Gastroesophageal sphincter (tissue), 4 donors: ENCODE measurements at regions not wholly inside any gene's neighbourhood (a gene's known extent, or its start where the extent isn't known, plus 50 kb on each side); places are given as distances from the start of the nearest gene placed in this dataset.
"Not testable (repeated sequence)": the region's sequence is repeated elsewhere in the genome, so short reads cannot be mapped to it uniquely, and the experiment has no call there.

ENCODE experiments used
- ATAC-seq: fragments of 150-250 bp; one replicate; pipeline ENCODE4 v1.9.1; 2016; ENCODE audit warnings: mild to moderate bottlenecking, moderate library complexity
- H3K27ac ChIP-seq, 4 donors: fragments of 200-600 bp; sonication (generic) in 3 of 4; 1 replicate in 3 of 4; 2 replicates in 1 of 4; pipeline ENCODE4 v1.5.1; 2016 to 2019
- H3K27me3 ChIP-seq: fragments of 200-600 bp; sonication (generic); one replicate; pipeline ENCODE4 v1.5.1; 2019
- H3K36me3 ChIP-seq, 2 donors: fragments of 200-600 bp; sonication (generic); one replicate each; pipeline ENCODE4 v1.5.1; 2019; ENCODE audit warnings: control low read depth in 1 of 2
- H3K4me1 ChIP-seq, 3 donors: fragments of 200-600 bp; sonication (generic); 1 replicate in 2 of 3; 2 replicates in 1 of 3; pipeline ENCODE4 v1.5.1; 2016 to 2019; ENCODE audit warnings: control low read depth in 2 of 3
- H3K4me3 ChIP-seq, 2 donors: fragments of 200-600 bp; sonication (generic); one replicate each; pipeline ENCODE4 v1.5.1; 2019; ENCODE audit warnings: mild to moderate bottlenecking in 1 of 2, moderate library complexity in 1 of 2
- H3K9me3 ChIP-seq, 3 donors: fragments of 200-600 bp; sonication (generic); one replicate each; pipeline ENCODE4 v1.5.1; 2017 to 2019; ENCODE audit warnings: control low read depth in 2 of 3
- CTCF ChIP-seq, 4 experiments: fragments of 200-600 bp in 2 of 4; fragments of 450-650 bp in 2 of 4; sonication (generic) in 1 of 4; IDR thresholded peaks; one replicate each; pipeline ENCODE4 v1.5.1; 2017 to 2019; ENCODE audit warnings: antibody characterized with exemption in 4 of 4, mild to moderate bottlenecking in 2 of 4, moderate library complexity in 2 of 4
- EP300 ChIP-seq: sonication (generic); formaldehyde crosslinking; IDR thresholded peaks from one replicate; pipeline ENCODE4 v1.6.1; 2017; ENCODE audit warnings: antibody characterized with exemption, mild to moderate bottlenecking
- POLR2A ChIP-seq, 2 donors: fragments of 450-650 bp; IDR thresholded peaks; one replicate each; pipeline ENCODE4 v1.6.1; 2017; ENCODE audit warnings: antibody characterized with exemption in 2 of 2, mild to moderate bottlenecking in 2 of 2, moderate library complexity in 1 of 2
- POLR2AphosphoS5 ChIP-seq: sonication (generic); formaldehyde crosslinking; IDR thresholded peaks from one replicate; pipeline ENCODE4 v1.6.1; 2017; ENCODE audit warnings: antibody characterized with exemption
- WGBS, 2 donors: methylation state at CpG; one replicate each; pipeline ENCODE4 v1.1.5; 2018; ENCODE audit warnings: low coverage in 1 of 2; 5-methylcytosine and 5-hydroxymethylcytosine counted together

DNA sequence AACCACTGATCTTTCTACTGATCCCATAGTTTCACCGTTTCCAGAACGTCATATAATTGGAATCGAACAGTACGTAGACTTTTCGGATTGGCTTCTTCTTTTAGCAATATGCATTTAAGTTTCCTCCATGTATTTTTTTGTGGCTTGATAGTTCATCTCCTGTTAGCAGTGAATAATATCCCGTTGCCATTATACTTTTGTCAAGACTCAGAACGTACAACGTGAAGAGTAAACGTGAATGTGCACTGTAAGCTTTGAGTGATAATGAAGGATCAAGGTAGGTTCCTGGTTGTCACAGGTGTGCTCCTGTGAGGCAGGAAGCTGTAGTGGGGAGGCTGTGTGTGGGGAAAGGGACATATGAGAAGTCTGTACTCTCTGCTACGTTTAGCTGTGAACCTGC lies 1463.7 kb downstream of the FOXD4L5 start:
- not testable (repeated sequence) for H3K4me1 ChIP-seq, ATAC-seq, H3K4me3 ChIP-seq, H3K36me3 ChIP-seq, H3K27ac ChIP-seq
- WGBS, 2 donors: 56 to 58% methylated on average over 10 of the region's 10 CpGs
- H3K9me3 ChIP-seq: peaks cover 0 to 25% (median 0%) of the 10 kb centered on the region in 3 donors
- H3K27me3 ChIP-seq: peaks cover 28% of the 10 kb centered on the region

DNA sequence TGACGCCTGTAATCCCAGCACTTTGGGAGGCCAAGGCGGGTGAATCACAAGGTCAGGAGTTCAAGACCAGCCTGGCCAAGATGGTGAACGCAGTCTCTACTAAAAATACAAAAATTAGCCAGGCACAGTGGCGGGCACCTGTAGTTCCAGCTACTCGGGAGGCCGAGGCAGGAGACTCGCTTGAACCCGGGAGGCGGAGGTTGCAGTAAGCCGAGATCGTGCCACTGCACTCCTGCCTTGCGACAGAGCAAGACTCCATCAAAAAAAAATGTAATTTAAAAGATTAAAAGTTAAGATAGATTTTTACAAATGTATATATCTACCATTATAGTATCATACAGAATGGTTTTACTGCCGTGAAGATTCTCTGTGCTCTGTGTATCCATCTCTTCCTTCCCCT lies 1464.1 kb downstream of the FOXD4L5 start:
- not testable (repeated sequence) for H3K4me3 ChIP-seq, H3K27ac ChIP-seq

GRCh38 chr9:63820383-63820782 lies 1464.6 kb downstream of the FOXD4L5 start:
- not testable (repeated sequence) for H3K4me1 ChIP-seq, ATAC-seq, H3K27ac ChIP-seq, H3K36me3 ChIP-seq, H3K4me3 ChIP-seq
- 89 to 91% methylated on average over 3 of the region's 3 CpGs for WGBS, 2 donors
- Histone ChIP-seq H3K9me3 (peaks cover 0 to 27% (median 0%) of the 10 kb centered on the region in 3 donors), H3K27me3 (peaks cover 35% of the 10 kb centered on the region)

More for the DNA sequence above, 1464.1 kb downstream of the FOXD4L5 start:
- not testable (repeated sequence) for ATAC-seq, H3K4me1 ChIP-seq, H3K36me3 ChIP-seq
- peaks cover 0 to 25% (median 0%) of the 10 kb centered on the region in 3 donors for H3K9me3 ChIP-seq
- 59 to 75% methylated on average over 11 to 12 of the region's 13 CpGs for WGBS, 2 donors
- H3K27me3 ChIP-seq: peaks cover 30% of the 10 kb centered on the region

DNA sequence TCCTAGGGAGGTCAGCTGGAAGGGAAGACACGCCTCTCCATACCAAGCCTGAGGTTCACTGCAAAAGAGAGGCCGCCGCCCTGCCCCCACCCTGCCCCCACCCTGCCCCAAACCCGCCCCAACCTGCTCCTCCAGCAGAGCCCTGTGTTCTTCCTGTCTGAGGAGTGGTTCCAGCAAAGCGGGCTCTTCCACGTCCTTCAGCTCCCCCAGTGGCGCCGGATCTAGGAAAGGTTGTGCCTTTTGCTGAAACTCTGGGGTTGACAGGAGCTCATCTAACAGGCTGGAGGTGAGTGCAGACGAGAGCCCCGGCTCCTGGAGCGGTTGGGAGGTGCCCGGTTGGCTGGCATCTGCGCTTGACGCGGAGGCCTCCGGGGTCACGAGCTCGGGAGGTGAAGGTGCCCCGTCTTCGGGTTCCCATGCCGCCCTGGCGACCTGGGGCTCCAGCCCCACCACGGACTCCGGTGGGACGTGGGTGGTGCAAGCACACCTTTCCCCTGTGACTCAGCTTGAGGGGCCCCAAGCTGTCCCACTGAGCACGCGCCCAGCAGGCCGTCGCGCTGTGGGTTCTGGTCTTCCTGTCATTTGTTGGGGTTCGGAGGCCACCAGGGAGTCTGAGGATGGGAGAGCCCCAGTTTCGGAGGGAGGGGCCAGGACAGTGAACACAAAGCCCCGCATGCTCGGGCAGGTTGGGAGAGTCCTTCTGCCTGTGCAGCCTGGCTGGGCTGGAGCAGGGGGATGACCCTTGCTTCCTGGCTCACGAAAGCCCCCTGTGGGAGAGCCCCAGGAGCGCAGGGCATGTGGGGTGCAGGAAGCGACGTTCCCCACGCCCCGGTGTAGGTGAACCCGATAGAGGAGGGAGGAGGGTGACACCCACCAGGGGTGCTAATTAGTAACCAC lies 1467.1 kb downstream of the FOXD4L5 start:
- Histone ChIP-seq H3K36me3 (no peaks in the 10 kb centered on the region), H3K4me1 (peaks cover 0 to 9% (median 0%) of the 10 kb centered on the region in 3 donors), H3K9me3 (peaks cover 0 to 44% (median 0%) of the 10 kb centered on the region in 3 donors), H3K27me3 (peaks cover 58% of the 10 kb centered on the region), H3K4me3 (peak overlapping the region in 1 of 2 donors; percentile 37), H3K27ac (no peak overlapping the region)
- no peak for TF ChIP-seq POLR2AphosphoS5
- TF ChIP-seq EP300: no peak
- TF ChIP-seq CTCF (IDR thresholded peaks at IDR 0.05): no peak
- TF ChIP-seq POLR2A (IDR thresholded peaks at IDR 0.05): no peak
- peak; percentile 61 for ATAC-seq
- WGBS, 2 donors: 32 to 45% methylated on average over 29 of the region's 41 CpGs

GRCh38 chr9:63816751-63817621 lies 1468.0 kb downstream of the FOXD4L5 start:
- WGBS, 2 donors: 11 to 20% methylated on average over 33 to 36 of the region's 36 CpGs
- H3K36me3 ChIP-seq: no peaks in the 10 kb centered on the region
- peak overlapping the region in 1 of 2 donors; percentile 20 for H3K4me3 ChIP-seq
- peaks cover 60% of the 10 kb centered on the region for H3K27me3 ChIP-seq
- H3K4me1 ChIP-seq: peaks cover 0 to 9% (median 0%) of the 10 kb centered on the region in 3 donors
- ATAC-seq: peak; percentile 73
- no peak for TF ChIP-seq POLR2A (IDR thresholded peaks at IDR 0.05)
- TF ChIP-seq CTCF (IDR thresholded peaks at IDR 0.05): no peak
- TF ChIP-seq POLR2AphosphoS5: no peak
- TF ChIP-seq EP300: no peak
- H3K9me3 ChIP-seq: peaks cover 0 to 50% (median 0%) of the 10 kb centered on the region in 3 donors
- no peak overlapping the region for H3K27ac ChIP-seq

DNA sequence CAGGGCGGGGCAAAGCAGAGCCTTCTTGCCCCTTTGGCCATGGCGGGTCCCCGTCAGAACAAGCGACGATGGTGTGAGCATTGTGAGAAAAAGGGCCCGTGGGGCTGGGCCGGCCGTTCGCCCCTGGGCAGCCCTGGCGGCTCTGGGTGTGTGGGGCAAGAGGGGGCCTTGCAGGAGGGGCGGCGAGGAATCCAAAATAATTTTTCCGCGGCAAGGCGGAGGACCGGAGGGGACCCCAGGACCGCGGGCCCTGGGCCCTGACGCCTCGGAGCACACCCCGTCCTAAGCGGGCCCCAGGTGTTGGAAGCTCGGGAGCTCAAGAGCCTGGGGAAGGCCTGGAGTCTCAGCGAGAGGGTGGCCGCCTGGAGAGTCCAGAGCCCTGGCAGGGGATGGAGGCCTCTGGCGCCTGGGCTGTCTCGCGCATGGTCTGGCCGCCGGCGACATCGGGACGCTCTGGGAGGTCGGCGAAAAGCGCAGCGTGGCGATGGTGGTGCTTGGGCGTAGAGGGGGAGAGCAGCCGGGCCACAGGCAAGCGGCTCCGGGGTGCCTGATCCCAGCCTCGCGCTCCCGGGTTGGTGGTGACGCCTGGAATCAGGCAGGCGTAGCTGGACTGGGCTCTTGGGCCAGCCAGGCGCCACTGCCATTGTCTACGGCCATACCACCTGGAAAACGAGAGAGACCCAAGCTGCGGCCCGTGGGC lies 1469.9 kb downstream of the FOXD4L5 start:
- not testable (repeated sequence) for H3K4me3 ChIP-seq, H3K4me1 ChIP-seq, ATAC-seq, H3K36me3 ChIP-seq, H3K27ac ChIP-seq
- Histone ChIP-seq H3K9me3 (peaks cover 0 to 50% (median 0%) of the 10 kb centered on the region in 3 donors), H3K27me3 (peaks cover 53% of the 10 kb centered on the region)
- WGBS, 2 donors: no CpG with 5 or more reads among the region's 52 CpGs

- not testable (repeated sequence) for ATAC-seq, H3K36me3 ChIP-seq, H3K4me1 ChIP-seq, H3K27ac ChIP-seq
- 0% methylated on average over 1 of the region's 39 CpGs; no CpG with 5 or more reads in 1 of the 2 donors for WGBS, 2 donors
- Histone ChIP-seq H3K27me3 (peaks cover 60% of the 10 kb centered on the region), H3K9me3 (peaks cover 0 to 46% (median 0%) of the 10 kb centered on the region in 3 donors), H3K4me3 (peak overlapping the region in 1 of 2 donors; percentile 26)
Measured at GRCh38 chr9:63813391-63814021, 1471.5 kb downstream of the FOXD4L5 start.

DNA sequence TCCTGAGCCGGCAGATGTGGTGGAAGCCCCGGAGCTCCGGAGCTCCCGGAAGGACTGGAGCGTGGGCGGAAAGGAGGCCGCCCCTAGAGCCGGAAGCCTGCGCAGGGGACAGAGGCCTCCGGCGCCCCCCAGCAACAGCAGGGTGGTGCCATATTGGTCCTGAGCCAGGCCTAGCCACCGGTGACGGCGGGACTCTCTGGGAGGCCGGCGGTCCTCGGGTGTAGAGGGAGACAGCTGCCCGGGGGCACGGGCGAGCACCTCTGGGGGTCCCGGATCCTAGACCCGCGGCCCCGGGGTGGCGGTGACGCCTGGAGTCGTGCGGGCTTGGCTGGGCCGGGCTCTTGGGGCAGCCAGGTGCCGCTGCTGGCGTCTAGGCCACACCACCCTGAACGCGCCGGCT lies 1472.2 kb downstream of the FOXD4L5 start:
- Histone ChIP-seq H3K27me3 (peaks cover 56% of the 10 kb centered on the region), H3K4me3 (peak overlapping the region in 1 of 2 donors; percentile 26), H3K9me3 (peaks cover 0 to 39% (median 0%) of the 10 kb centered on the region in 3 donors)
- not testable (repeated sequence) for H3K27ac ChIP-seq, H3K4me1 ChIP-seq, H3K36me3 ChIP-seq
- ATAC-seq: peak; percentile 61
- WGBS, 2 donors: 35% methylated on average over 11 of the region's 34 CpGs; no CpG with 5 or more reads in 1 of the 2 donors

- H3K9me3 ChIP-seq, ATAC-seq, H3K4me1 ChIP-seq, H3K27ac ChIP-seq, H3K4me3 ChIP-seq, H3K27me3 ChIP-seq, H3K36me3 ChIP-seq: not testable (repeated sequence)
- WGBS, 2 donors: 61 to 79% methylated on average over 4 to 5 of the region's 5 CpGs
Measured at GRCh38 chr9:63804205-63804604, 1480.8 kb downstream of the FOXD4L5 start.
